ENCODE measurements at regions not wholly inside any gene's neighbourhood (a gene's known extent, or its start where the extent isn't known, plus 50 kb on each side); places are given as distances from the start of the nearest gene placed in this dataset.
"Not testable (repeated sequence)": the region's sequence is repeated elsewhere in the genome, so short reads cannot be mapped to it uniquely, and the experiment has no call there.

DNA sequence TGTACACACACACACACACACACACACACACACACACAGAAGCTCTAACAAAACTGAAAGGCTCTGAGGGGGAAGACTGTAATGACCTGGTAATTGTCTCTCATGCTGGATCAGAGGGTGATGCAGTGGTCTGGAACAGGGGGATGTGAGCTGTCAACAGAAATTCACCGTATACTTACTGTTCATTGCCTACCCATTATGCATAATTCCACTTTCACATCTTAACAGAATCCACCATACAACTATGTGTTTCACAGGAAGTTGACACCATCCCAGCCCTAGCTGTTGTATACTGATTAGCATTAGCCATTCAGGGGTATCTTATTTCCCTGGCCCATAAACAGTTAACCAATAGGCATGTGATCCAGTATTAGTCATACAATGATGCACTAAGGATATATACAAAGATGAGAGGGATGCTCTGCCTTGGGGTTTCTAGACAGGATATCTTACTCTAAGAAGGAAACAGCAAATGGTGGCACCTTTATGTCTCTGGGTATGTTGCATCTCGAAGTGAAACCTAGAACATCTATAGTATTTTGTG lies 396.5 kb upstream of the BRINP1 start:
- intact Hi-C loops (cut with micrococcal nuclease) = no loop called here

- intact Hi-C loops (cut with micrococcal nuclease) = no loop called here
Observed at GRCh38 chr9:119763260-119763659, 394.0 kb upstream of the BRINP1 start.

GRCh38 chr9:119761812-119762211 lies 392.6 kb upstream of the BRINP1 start:
- intact Hi-C loops (cut with micrococcal nuclease) = no loop called here

DNA sequence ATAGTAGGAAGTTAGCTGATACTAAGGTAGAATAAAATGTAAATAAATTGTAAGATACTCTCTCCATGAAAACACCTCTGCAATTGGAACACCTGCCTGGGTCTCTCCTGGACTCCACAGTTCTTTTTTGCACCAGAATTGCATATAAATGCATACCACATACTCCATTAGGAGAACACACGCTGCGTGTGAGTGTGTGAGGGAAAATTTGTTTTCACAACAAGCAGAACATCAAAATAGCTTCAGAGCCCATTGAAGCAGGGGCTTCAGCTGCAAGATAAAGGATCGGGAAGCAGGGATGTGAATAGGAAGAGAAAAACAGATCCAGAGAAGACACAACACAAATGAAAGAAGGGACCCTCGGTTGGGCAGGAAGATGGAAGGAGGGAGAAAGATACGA lies 389.8 kb upstream of the BRINP1 start:
- intact Hi-C loops (cut with micrococcal nuclease) = no loop called here

DNA sequence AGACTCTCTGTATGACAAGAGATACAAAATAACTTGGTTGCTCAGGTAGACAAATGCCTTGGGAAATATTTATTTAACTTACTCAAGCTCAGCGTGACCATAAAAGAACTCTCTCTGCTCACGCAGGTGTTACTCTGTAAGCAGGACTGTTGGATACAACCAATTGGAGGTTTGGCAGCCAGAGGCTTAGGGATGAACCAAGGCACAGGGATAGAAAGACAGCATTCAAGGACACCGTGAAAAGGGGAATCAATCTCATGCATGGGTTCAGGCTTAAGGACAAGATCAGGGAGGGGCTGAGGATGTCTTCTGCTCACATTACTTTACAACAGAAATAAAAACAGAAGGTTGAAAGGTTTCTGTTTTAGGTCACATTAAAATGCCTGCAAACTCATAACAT lies 389.0 kb upstream of the BRINP1 start:
- intact Hi-C loops (cut with micrococcal nuclease) = no loop called here

DNA sequence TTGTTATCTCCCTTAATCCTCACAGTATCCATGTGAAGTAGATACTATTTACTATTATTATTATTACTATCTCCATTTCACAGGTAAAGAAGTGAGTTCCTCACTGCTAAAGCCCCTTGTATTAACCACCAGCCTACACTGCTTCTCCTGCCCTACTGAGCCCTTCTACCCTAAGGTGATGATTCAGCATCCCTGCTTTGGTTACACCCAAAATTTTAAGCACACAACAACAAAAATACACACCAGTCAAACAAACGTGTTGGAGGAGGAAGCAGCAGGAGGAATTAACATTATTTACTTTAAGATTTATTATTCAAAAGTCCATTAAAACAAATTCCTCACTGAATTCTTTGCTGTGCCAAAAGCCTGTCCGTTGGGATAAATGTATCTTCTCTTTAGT lies 370.2 kb upstream of the BRINP1 start:
- intact Hi-C loops (cut with micrococcal nuclease) = no loop called here

GRCh38 chr9:119736491-119737454 lies 367.5 kb upstream of the BRINP1 start:
- intact Hi-C loops (cut with micrococcal nuclease) = no loop called here

DNA sequence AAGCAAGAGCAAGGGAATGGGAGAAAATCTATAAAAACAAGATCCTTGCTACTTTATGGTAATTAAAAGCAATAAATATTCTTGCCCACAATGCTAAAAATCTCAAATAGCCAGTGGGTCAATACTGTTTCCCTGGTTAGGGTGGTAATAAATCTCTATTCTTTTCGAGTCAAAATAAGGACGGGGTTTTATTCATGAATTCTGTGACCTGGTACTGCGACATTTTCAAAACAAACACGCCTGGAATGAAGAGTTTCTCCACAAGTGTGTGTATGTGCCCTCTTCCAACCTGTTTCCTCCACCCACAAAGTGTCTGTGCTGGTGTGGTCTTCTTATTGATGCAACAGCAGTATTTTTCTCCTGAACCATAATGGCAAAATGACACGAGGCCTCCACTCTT lies 358.8 kb upstream of the BRINP1 start:
- intact Hi-C loops (cut with micrococcal nuclease) = no loop called here

- intact Hi-C loops (cut with micrococcal nuclease) = no loop called here
Observed at GRCh38 chr9:119726035-119726434, 356.8 kb upstream of the BRINP1 start.

- intact Hi-C loops (cut with micrococcal nuclease) = no loop called here
Observed at GRCh38 chr9:119722384-119722783, 353.1 kb upstream of the BRINP1 start.

GRCh38 chr9:119712325-119712724 lies 343.1 kb upstream of the BRINP1 start:
- intact Hi-C loops (cut with micrococcal nuclease) = no loop called here

DNA sequence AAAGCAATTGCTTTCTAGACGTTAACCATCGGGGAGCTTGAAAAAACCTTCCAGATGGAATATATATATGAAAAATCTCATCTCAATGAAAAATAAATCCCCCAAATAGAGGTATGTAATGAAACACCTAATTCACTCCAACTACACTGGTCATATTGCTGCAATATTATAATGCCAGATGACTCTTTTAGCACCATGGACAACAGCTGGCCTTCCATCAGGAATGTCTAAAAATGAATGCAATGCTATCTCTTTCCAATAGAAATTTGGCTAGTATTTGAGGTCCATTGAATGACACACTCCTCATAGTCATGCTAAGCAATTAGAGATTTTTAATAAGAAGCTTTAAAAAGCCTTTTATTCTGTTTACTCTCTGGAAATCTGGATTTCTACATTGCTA lies 340.2 kb upstream of the BRINP1 start:
- intact Hi-C loops (cut with micrococcal nuclease) = no loop called here

- intact Hi-C loops (cut with micrococcal nuclease) = no loop called here
Observed at GRCh38 chr9:119707228-119707845, 338.1 kb upstream of the BRINP1 start.

DNA sequence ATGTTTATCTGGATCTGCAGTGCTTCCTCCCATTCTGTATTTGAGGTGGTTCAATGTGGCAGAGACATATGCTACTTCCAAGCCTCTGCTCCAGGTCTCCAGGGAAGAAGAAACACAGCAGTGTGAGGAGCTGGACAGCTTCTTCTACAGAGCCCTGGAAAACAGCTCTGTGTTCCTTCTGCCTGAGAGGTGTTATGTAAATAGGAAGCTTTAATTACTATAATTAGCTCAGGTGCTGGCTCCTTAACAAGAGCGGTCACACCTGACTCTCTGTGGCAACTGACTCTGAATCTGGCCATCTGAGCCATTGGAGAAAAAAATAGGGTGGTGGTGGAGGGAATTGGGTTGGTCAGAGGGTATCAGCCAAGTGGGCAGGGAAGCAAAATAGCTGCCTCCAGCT lies 332.4 kb upstream of the BRINP1 start:
- intact Hi-C loops (cut with micrococcal nuclease) = no loop called here

DNA sequence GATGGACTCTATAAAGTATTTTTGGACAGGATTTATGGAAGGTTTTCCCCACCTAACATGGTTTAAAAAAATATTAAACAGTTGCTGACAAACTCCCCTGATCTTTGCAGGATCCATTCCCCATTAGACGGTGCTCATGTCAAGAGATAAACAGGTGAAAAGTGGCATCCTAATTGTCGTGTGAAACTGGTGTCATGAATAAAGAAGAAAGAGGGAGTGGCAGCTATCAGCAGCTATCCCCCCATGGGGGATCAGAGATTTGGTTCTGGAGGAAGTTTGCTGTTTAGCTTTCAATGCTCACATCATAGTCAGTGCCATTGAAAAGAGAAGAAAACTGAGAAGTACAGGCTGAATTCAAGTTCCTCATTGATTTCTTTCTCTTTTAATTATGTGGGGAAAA lies 329.3 kb upstream of the BRINP1 start:
- intact Hi-C loops (cut with micrococcal nuclease) = no loop called here

DNA sequence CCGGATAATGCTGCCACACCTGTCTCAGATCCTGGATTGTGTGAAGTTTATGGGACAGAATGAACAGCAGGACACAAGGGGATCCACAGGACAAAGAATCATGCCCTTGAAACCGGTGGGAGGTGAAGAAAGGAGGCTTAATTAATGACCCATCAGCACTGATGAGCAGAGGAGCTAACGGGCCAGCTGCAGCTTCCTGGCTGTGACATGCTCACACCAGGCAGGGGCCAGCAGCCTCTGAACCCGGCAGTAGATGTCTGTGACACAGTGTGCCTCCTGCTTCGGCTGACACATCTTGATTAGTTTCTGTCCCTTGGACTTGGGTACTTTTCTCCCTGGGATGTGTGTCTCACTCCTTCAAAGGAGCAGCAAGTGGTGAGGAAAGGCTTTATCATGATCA lies 328.8 kb upstream of the BRINP1 start:
- intact Hi-C loops (cut with micrococcal nuclease) = no loop called here

- intact Hi-C loops (cut with micrococcal nuclease) = no loop called here
Observed at GRCh38 chr9:119689879-119690278, 320.6 kb upstream of the BRINP1 start.

- intact Hi-C loops (cut with micrococcal nuclease) = no loop called here
Observed at GRCh38 chr9:119688547-119688946, 319.3 kb upstream of the BRINP1 start.

DNA sequence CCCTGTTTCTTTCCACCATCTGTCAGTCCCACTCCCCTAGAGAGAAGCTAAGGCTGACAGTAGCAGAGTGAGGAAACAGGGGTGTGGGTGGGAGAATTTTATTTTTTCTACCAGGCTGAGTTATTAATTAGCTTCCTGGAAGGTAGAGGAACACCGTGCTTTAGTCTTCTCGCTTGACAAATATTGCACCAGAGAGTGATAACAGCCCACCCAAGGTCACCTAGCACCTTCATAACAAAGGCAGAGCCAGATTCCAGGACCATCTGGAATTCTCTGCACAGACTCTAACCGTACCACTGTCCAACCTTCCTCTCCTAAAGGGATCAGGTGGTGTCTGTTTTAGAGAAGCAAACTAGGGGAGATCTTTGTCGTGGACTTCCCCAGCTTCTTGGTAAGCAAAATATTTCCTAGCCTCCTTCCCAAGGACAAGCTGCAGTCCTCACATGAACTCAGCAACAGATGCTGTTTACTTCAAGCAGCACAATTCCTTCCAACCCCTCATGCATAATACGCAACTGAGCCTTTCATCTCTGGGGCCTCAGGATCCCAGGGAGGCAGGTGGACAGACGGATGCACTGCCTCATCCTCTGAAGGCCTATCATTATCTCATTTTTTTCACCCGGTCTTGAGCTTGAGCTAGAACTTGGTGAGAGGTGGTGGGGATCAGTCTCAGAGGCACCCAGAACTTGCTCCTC lies 308.7 kb upstream of the BRINP1 start:
- intact Hi-C loops (cut with micrococcal nuclease) = no loop called here

DNA sequence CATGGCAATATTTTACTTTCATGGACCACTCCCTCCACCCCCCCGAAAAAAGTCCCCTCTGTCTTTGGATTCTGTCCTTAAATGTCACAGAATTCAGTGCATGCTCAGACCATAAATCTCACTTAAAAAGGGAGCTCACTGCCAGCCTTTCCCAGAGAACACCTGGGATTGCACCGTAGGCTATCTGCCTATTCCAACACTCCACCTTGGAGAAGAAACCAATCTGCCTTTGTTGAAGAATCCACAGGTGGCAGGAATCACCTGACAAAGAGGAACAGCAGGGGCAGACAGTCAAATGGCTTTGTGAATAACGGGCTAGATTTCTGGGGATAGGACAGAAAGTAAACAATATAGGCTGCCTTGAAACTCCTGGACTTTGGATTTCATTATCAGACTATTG lies 306.7 kb upstream of the BRINP1 start:
- intact Hi-C loops (cut with micrococcal nuclease) = no loop called here

DNA sequence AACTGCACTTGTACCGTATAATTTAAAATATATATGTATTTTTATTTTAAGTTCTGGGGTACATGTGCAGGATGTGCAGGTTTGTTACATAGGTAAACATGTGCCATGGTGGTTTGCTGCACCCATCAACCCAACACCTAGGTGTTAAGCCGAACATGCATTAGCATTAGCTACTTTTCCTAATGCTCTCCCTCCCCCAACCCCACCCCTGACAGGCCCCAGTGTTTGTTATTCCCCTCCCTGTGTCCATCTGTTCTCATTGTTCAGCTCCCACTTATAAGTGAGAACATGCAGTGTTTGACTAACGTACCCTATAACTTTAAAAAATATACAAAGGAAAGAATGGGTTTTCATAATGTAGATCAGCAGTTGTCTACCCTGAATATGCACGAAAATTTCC lies 303.5 kb upstream of the BRINP1 start:
- intact Hi-C loops (cut with micrococcal nuclease) = not testable (repeated sequence)

- intact Hi-C loops (cut with micrococcal nuclease) = no loop called here
Observed at GRCh38 chr9:119667916-119668315, 298.7 kb upstream of the BRINP1 start.
